ENCODE measurements at regions not wholly inside any gene's neighbourhood (a gene's known extent, or its start where the extent isn't known, plus 50 kb on each side); places are given as distances from the start of the nearest gene placed in this dataset.

GRCh38 chrX:130999360-130999759 is 58.8 kb upstream of the ARHGAP36 start:
- Histone ChIP-seq H2AFZ (ENCODE audit: low read length) (no peak overlapping the region), H3K4me2 (ENCODE audit: low read length) (no peak overlapping the region), H3K4me3 (ENCODE audit: low read depth, low read length, poor library complexity, severe bottlenecking) (no peak overlapping the region), H3K36me3 (ENCODE audit: insufficient read depth, low read length) (no peaks in the 10 kb centered on the region), H3K9me3 (ENCODE audit: low read length) (no peaks in the 10 kb centered on the region), H3K9me2 (ENCODE audit: low read depth, low read length) (no peaks in the 10 kb centered on the region), H4K20me1 (ENCODE audit: insufficient read depth, low read length) (no peaks in the 10 kb centered on the region), H3K4me1 (ENCODE audit: insufficient read depth, low read length, severe bottlenecking) (no peaks in the 10 kb centered on the region), H3K27me3 (ENCODE audit: insufficient read depth, low read length) (no peaks in the 10 kb centered on the region), H3K9ac (ENCODE audit: low read length) (no peak overlapping the region), H3K27ac (ENCODE audit: low read depth, low read length, poor library complexity, severe bottlenecking) (no peak overlapping the region), H3K79me2 (ENCODE audit: insufficient read depth, low read length) (no peaks in the 10 kb centered on the region), H3F3A (ENCODE audit: insufficient read depth, low read length) (no peaks in the 10 kb centered on the region)
- TF ChIP-seq EZH2 (IDR thresholded peaks at IDR 0.05; ENCODE audit: borderline replicate concordance, low read length) (no peak), CTCF (IDR thresholded peaks at IDR 0.05; ENCODE audit: low read length) (no peak)

Measured in OCI-LY1 (cell line).